Stimulated activated CD4-positive, alpha-beta T cell treated with anti-CD3 and anti-CD28 coated beads, Interleukin-12 subunit alpha, Interleukin-12 subunit beta, amount 100 ng/mL, for 48 hours (primary cell): ENCODE measurements at regions not wholly inside any gene's neighbourhood (a gene's known extent, or its start where the extent isn't known, plus 50 kb on each side); places are given as distances from the start of the nearest gene placed in this dataset.

Experiments
- DNase-seq, 3 donors: peaks; one replicate each; pipeline ENCODE4 v3.0.0-alpha.2; 2020; ENCODE audit warnings: low read depth in 2 of 3, low spot score in 1 of 3

GRCh38 chr13:90098577-90098976, 1248.9 kb upstream of the MIR17HG start:
- DNase-seq, result no peak

GRCh38 chr13:90099847-90100246, 1247.6 kb upstream of the MIR17HG start:
- DNase-seq, result no peak

DNA sequence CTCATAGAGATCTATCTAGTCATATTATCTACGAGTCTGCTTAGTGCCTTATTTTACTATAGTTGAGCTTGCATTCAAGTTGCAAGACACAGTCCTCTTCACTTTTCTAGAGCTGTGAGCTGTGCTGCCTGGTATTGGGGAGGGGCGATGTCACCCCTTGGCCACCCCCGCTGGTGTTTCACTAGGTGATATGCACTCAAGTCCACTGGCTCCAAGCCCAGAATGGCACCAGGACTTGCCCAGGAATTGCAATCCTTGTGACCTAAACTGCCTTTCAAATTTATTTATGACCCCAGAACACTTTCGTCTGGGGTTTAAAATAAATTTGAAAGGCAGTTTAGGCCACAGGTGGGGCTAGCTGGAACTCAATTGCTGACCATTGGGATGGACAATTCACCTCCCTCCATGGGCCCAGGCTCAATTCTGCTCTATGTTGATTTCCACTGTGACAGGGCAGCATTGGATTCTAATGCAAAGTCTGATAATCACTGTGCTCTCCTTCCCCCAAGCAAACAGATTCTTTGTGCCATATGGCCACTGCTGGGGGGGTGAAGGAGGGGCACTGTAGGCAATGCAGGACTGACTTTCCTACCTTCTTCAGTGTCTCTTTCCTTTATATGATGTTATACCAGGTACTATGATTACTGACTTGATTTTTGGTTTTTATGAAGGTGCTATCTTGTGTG, 1244.2 kb upstream of the MIR17HG start:
- DNase-seq, result no peak

DNA sequence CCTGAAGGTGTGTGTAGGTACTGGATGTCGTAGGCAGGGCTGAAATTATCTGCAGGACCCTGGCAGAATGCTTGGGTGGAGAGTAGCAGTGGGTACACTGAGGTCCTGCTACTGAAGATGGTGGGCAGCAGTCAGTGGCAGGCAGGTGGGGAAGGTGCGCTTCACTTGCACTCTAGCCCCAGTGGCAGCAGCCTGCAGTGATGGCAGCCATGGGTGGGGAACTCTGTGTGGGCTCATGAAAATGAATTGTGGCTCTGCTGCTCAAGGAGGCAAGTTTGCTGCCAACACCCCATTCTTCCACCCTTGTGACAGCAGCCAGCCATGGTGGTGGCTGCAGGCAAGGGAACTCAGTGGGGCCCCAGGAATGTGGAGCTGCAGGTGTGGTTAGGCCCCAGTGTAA, 1242.7 kb upstream of the MIR17HG start:
- no peak for DNase-seq

- DNase-seq, result no peak
Measured at GRCh38 chr13:90105276-90105675, 1242.2 kb upstream of the MIR17HG start.

DNA sequence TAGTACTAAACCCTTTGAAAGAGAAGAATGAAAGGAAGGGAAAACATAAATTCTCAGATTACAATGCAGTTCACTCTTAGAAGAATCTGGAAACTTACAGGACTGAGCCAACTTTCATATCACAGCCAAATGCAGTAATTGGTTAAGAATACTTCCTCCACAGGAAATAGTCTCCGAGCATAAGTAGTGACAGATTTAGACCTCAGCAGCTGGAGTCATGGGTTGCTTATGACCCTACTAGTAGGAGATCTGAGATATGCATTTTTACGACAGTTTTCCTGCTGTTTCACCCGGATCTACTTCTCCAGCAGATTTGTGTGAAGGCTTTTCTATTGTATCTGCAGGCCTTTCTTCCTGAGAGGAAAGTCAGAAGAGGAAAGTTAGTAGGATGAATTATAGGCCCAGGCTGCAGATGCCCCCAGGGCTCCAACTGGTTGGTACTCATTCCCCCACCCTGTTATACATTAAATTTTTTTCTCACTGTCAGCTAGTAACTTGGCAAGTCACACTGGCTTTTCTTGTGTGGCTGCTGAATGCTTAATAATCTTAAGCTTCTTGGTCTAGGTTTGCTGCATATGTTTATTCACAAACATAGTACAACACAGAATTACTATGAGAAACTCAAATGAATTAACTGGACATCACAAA, 1241.5 kb upstream of the MIR17HG start:
- DNase-seq, result no peak

DNA sequence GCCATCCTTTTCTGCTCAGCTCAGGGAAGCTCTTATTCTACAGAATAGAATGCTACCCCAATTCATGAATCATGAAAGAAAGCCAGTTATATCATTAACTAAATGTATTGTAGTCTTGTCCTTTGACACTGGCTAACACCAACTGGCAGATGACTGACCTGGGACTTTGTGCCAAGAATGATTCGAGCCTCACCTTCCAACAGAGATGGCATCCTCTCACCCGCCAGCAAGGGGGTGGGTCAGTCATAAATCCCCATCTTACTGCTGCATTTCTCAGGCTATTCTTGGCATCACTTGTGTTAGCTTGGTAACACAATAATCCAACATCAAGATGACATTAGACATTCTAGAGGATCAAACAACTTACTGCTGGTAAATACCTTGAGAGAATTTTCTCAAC, 1239.8 kb upstream of the MIR17HG start:
- DNase-seq, result no peak

DNA sequence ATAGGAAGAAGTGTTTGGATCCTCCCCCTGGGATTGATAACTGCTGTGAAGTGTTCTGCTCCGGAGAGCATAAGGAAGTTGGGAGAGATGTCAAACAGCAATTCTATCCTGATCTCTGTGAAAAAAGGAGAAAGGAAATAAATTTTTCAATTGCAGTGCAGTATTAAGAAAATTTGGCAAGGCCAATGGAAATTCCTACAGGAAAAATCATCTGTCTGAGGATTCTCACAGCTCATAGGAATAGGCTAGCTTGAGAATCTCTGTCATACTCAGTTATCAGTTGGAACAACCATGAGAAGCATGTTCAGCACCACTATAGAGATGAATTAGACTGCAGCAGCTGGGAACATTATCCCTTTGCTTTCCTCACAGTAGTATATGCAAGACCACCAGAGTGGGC, 1238.9 kb upstream of the MIR17HG start:
- no peak for DNase-seq

DNA sequence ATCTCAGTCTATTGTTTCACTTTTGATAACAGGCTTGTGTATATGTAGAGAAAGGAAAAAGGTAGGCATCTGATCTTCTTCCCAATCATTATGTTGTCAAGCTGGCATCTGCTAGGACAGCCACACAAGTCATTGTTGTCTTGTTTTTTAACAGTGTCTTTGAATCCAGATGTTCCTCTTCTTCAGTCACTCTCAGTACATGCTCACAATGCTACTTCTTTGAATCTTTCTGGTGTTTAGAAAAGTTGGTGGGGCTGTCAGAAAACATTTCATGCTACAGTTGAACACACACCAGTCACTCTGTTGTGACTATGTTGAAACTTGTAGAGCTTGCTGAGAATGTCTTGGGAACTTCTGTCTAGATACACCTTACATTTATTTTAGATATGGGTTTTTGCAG, 1231.4 kb upstream of the MIR17HG start:
- no peak for DNase-seq

GRCh38 chr13:90118467-90119071, 1228.9 kb upstream of the MIR17HG start:
- DNase-seq, result no peak

GRCh38 chr13:90120026-90120425, 1227.5 kb upstream of the MIR17HG start:
- no peak for DNase-seq

DNA sequence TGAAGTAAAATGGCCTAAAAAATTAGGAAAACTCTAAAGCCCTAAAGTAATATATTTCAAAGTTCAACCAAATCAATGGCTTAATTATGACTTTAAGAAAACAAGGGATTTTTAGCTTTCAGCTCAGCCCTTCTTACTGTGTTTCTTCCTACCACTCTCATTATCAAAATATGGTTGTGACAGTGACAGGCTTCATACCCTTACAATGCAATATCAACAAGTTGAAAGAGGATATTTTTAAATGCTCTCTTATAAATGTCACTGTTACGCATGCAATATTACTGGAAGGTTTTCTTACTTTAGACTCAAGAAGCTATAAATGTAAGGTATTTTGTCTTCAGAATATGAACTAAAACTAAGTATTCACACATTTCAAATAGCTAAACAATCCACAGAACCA, 1225.7 kb upstream of the MIR17HG start:
- DNase-seq, result no peak

- no peak for DNase-seq
Measured at GRCh38 chr13:90122531-90122930, 1225.0 kb upstream of the MIR17HG start.

DNA sequence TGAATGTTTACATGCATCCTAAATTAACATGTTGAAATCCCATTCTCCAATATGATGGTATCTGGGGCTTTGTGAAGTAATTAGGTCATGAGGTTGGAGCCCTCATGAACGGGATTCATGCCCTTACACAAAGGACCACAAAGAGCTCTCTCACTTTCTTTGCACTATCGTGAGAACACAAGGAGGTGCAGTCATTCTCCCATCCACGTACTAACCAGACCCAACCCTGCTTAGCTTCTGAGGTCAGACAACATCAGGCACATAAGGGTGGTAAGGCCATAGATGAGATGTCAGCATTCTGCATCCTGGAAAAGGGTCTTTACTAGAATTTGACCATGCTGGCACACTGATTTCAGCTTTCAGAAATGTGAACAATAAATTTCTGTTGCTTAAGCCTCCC, 1211.9 kb upstream of the MIR17HG start:
- DNase-seq, result no peak

DNA sequence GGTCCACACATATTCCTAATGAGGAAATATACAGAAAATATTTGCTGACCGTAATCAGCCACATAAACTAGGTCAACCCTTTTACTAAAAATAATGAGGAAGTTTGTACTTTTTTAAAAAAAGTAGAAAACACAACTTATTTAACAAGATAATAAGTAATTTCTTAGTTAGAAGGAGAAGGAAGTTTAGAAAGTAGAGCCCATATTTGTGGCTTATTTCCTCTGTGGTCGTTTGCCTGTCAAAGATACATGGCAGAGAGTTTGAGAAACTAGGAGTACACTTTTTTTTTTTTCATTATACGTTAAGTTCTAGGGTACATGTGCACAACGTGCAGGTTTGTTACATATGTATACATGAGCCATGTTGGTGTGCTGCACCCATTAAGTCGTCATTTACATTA, 1205.2 kb upstream of the MIR17HG start:
- DNase-seq, result no peak

- no peak for DNase-seq
Measured at GRCh38 chr13:90154311-90154960, 1193.1 kb upstream of the MIR17HG start.

DNA sequence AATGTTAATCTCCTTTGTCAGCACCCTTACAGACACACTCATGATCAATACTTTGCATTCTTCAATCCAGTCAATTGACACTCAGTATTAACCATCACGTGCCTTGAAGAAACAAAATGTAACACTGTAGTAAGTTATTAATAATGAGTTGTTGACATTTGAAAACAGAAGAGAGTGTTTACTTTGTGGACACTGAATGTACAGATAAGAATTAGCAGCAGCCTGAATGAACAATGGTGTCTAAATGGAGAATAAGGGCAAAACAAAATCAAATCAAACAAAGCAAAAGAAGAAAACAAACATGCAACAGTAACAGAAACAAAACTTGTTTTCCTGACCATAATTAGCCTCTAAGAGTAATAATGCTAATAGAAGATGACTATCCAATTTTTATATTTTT, 1191.1 kb upstream of the MIR17HG start:
- no peak for DNase-seq

GRCh38 chr13:90168953-90169352, 1178.5 kb upstream of the MIR17HG start:
- no peak for DNase-seq

GRCh38 chr13:90170208-90170607, 1177.3 kb upstream of the MIR17HG start:
- no peak for DNase-seq

- no peak for DNase-seq
Measured at GRCh38 chr13:90171649-90172048, 1175.8 kb upstream of the MIR17HG start.

DNA sequence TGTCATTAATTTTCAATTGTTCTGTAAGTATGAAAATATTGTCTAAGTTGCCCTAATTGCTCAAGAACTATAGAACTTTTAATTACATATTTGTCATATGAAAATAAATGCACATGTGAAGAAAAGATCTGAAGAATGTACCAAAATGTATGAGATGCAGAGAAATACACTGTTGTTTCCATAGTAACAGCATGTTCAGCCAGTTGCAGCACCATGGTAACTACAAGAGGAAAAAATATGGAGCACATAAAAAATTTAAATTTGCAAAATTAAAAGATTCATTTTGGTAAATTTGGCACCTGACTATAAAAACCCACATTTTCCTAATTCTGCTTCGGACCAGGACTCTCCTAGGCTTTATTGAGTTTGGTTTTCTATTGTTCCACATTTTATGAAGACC, 1170.0 kb upstream of the MIR17HG start:
- DNase-seq, result no peak

DNA sequence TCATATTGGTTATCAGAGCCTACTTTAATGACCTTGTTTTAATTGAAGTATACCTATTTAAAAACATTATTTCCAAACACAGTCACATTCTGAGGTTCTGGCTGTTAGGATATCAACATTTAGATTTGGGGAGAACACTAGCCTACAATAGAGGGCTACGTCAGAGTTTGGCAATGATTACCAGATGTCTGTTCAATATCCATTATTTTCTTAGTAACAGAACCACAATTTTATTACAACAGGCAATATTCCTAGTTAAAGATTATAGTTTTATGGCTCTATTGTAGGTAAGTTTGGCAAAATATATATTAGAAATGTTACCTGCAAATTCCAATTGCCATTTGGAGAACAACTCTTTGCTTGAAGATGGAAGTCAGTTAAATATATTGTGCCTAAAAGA, 1163.1 kb upstream of the MIR17HG start:
- no peak for DNase-seq
